Neural progenitor cell (in vitro differentiated cells): ENCODE measurements at regions not wholly inside any gene's neighbourhood (a gene's known extent, or its start where the extent isn't known, plus 50 kb on each side); places are given as distances from the start of the nearest gene placed in this dataset.

Experiments
- DNase-seq: peaks from one replicate; pipeline ENCODE4 v3.0.0-alpha.2; 2016; ENCODE audit warnings: low spot score
- H2AFZ ChIP-seq: fragments of 200-600 bp; sonication (generic); replicated peaks from 2 replicates; pipeline ENCODE4 v1.6.1; 2016; ENCODE audit warnings: antibody characterized with exemption
- H3F3A ChIP-seq: fragments of 200-600 bp; sonication (generic); 2 replicates; pipeline ENCODE4 v1.6.1; 2016; ENCODE audit warnings: antibody characterized with exemption, low read depth
- H3K27ac ChIP-seq: fragments of 200-600 bp; sonication (generic); 2 replicates; pipeline ENCODE4 v1.5.1; 2016; ENCODE audit warnings: mild to moderate bottlenecking
- H3K27me3 ChIP-seq: fragments of 200-600 bp; sonication (generic); 2 replicates; pipeline ENCODE4 v1.6.1; 2016; ENCODE audit warnings: mild to moderate bottlenecking, moderate library complexity
- H3K36me3 ChIP-seq: fragments of 200-600 bp; sonication (generic); 2 replicates; pipeline ENCODE4 v1.5.1; 2016
- H3K4me1 ChIP-seq: fragments of 200-600 bp; sonication (generic); 2 replicates; pipeline ENCODE4 v1.6.1; 2016; ENCODE audit warnings: mixed run types
- H3K4me2 ChIP-seq: fragments of 200-600 bp; sonication (generic); 2 replicates; pipeline ENCODE4 v1.6.1; 2016
- H3K4me3 ChIP-seq: fragments of 200-600 bp; sonication (generic); 2 replicates; pipeline ENCODE4 v1.5.1; 2016
- H3K79me2 ChIP-seq: fragments of 200-600 bp; sonication (generic); 2 replicates; pipeline ENCODE4 v1.6.1; 2016; ENCODE audit warnings: low read depth
- H3K9ac ChIP-seq: fragments of 200-600 bp; sonication (generic); 2 replicates; pipeline ENCODE4 v1.6.1; 2016
- H3K9me3 ChIP-seq: fragments of 200-600 bp; sonication (generic); 2 replicates; pipeline ENCODE4 v1.5.1; 2016; ENCODE audit warnings: low read depth
- H4K20me1 ChIP-seq: fragments of 200-600 bp; sonication (generic); 2 replicates; pipeline ENCODE4 v1.6.1; 2016; ENCODE audit warnings: low read depth
- H3K27ac Mint-ChIP-seq: 3 replicates; pipeline ENCODE4 v1.8.0; 2021; ENCODE audit warnings: mixed read lengths
- H3K27me3 Mint-ChIP-seq: 2 replicates; pipeline ENCODE4 v1.8.0; 2022; ENCODE audit warnings: low read depth, mild to moderate bottlenecking, inconsistent platforms, moderate library complexity, mixed read lengths; ENCODE audit not compliant: insufficient read depth
- H3K36me3 Mint-ChIP-seq: 3 replicates; pipeline ENCODE4 v1.8.0; 2021; ENCODE audit warnings: mixed read lengths
- H3K4me1 Mint-ChIP-seq: 3 replicates; pipeline ENCODE4 v1.8.0; 2021; ENCODE audit warnings: mixed read lengths
- H3K4me3 Mint-ChIP-seq: 3 replicates; pipeline ENCODE4 v1.8.0; 2021; ENCODE audit warnings: mild to moderate bottlenecking, moderate library complexity, mixed read lengths
- H3K9me3 Mint-ChIP-seq: 3 replicates; pipeline ENCODE4 v1.8.0; 2020; ENCODE audit warnings: mixed read lengths
- CTCF ChIP-seq: fragments of 200-600 bp; sonication (generic); IDR thresholded peaks from 2 replicates; pipeline ENCODE4 v1.5.1; 2017; ENCODE audit warnings: antibody characterized with exemption, mild to moderate bottlenecking
- EZH2 ChIP-seq: fragments of 200-600 bp; sonication (generic); IDR thresholded peaks from 2 replicates; pipeline ENCODE4 v1.6.1; 2017; ENCODE audit warnings: antibody characterized with exemption, mild to moderate bottlenecking, moderate library complexity
- EZH2phosphoT487 ChIP-seq: fragments of 200-600 bp; sonication (generic); IDR thresholded peaks from 2 replicates; pipeline ENCODE4 v1.6.1; 2017; ENCODE audit warnings: antibody characterized with exemption

- TF ChIP-seq EZH2phosphoT487 (no peak), CTCF (no peak), EZH2 (no peak)
- Mint-ChIP-seq H3K4me1 (peaks cover 51% of the 10 kb centered on the region), H3K9me3 (peaks cover 21% of the 10 kb centered on the region), H3K4me3 (no peak overlapping the region), H3K27me3 (peaks cover 9% of the 10 kb centered on the region), H3K27ac (no peak overlapping the region), H3K36me3 (no peaks in the 10 kb centered on the region)
- H3K27me3 ChIP-seq: no peaks in the 10 kb centered on the region
- H3K9ac ChIP-seq: no peak overlapping the region
- peaks cover 20% of the 10 kb centered on the region for H3K4me1 ChIP-seq
- no peak for DNase-seq
- H3K4me3 ChIP-seq: no peak overlapping the region
- H2AFZ ChIP-seq: no peak overlapping the region
- no peaks in the 10 kb centered on the region for H3K79me2 ChIP-seq
- H3K4me2 ChIP-seq: no peak overlapping the region
- H3K27ac ChIP-seq: no peak overlapping the region
- H3K9me3 ChIP-seq: no peaks in the 10 kb centered on the region
- H3F3A ChIP-seq: no peaks in the 10 kb centered on the region
- no peaks in the 10 kb centered on the region for H4K20me1 ChIP-seq
- no peaks in the 10 kb centered on the region for H3K36me3 ChIP-seq
Measured at GRCh38 chr5:124231802-124232201, 514.6 kb downstream of the ZNF608 start.

GRCh38 chr5:124231230-124231629 lies 515.2 kb downstream of the ZNF608 start:
- H3K9ac ChIP-seq: no peak overlapping the region
- no peaks in the 10 kb centered on the region for H3K27me3 ChIP-seq
- H3K36me3 Mint-ChIP-seq: no peaks in the 10 kb centered on the region
- no peaks in the 10 kb centered on the region for H3K9me3 ChIP-seq
- no peak overlapping the region for H3K27ac Mint-ChIP-seq
- H3K36me3 ChIP-seq: no peaks in the 10 kb centered on the region
- H3K4me1 ChIP-seq: peaks cover 19% of the 10 kb centered on the region
- peaks cover 21% of the 10 kb centered on the region for H3K9me3 Mint-ChIP-seq
- H3K4me2 ChIP-seq: no peak overlapping the region
- TF ChIP-seq CTCF (no peak), EZH2phosphoT487 (no peak), EZH2 (no peak)
- H3K4me3 Mint-ChIP-seq: no peak overlapping the region
- no peak overlapping the region for H3K4me3 ChIP-seq
- H3K27me3 Mint-ChIP-seq: peaks cover 9% of the 10 kb centered on the region
- no peak overlapping the region for H3K27ac ChIP-seq
- no peaks in the 10 kb centered on the region for H4K20me1 ChIP-seq
- no peak for DNase-seq
- H2AFZ ChIP-seq: no peak overlapping the region
- H3F3A ChIP-seq: no peaks in the 10 kb centered on the region
- peaks cover 45% of the 10 kb centered on the region for H3K4me1 Mint-ChIP-seq
- no peaks in the 10 kb centered on the region for H3K79me2 ChIP-seq

- no peak for TF ChIP-seq EZH2
- TF ChIP-seq CTCF: no peak
- TF ChIP-seq EZH2phosphoT487: no peak
- H3K79me2 ChIP-seq: no peaks in the 10 kb centered on the region
- Mint-ChIP-seq H3K4me1 (peaks cover 37% of the 10 kb centered on the region), H3K36me3 (no peaks in the 10 kb centered on the region), H3K27me3 (peaks cover 9% of the 10 kb centered on the region), H3K9me3 (peaks cover 21% of the 10 kb centered on the region), H3K4me3 (no peak overlapping the region), H3K27ac (no peak overlapping the region)
- no peaks in the 10 kb centered on the region for H3F3A ChIP-seq
- H3K27ac ChIP-seq: no peak overlapping the region
- no peak overlapping the region for H3K9ac ChIP-seq
- no peak for DNase-seq
- H3K4me3 ChIP-seq: no peak overlapping the region
- H4K20me1 ChIP-seq: no peaks in the 10 kb centered on the region
- H2AFZ ChIP-seq: no peak overlapping the region
- H3K4me2 ChIP-seq: no peak overlapping the region
- H3K4me1 ChIP-seq: peaks cover 11% of the 10 kb centered on the region
- H3K9me3 ChIP-seq: no peaks in the 10 kb centered on the region
- no peaks in the 10 kb centered on the region for H3K36me3 ChIP-seq
- H3K27me3 ChIP-seq: no peaks in the 10 kb centered on the region
Measured at GRCh38 chr5:124230456-124230855, 516.0 kb downstream of the ZNF608 start.

- Histone ChIP-seq H3K4me3 (no peak overlapping the region), H3K27ac (no peak overlapping the region), H3K4me1 (peaks cover 1% of the 10 kb centered on the region), H3K36me3 (no peaks in the 10 kb centered on the region), H3K4me2 (no peak overlapping the region), H3K27me3 (no peaks in the 10 kb centered on the region), H2AFZ (no peak overlapping the region), H3K9ac (no peak overlapping the region), H3F3A (no peaks in the 10 kb centered on the region), H3K79me2 (no peaks in the 10 kb centered on the region), H4K20me1 (no peaks in the 10 kb centered on the region), H3K9me3 (no peaks in the 10 kb centered on the region)
- H3K27me3 Mint-ChIP-seq: peaks cover 6% of the 10 kb centered on the region
- H3K27ac Mint-ChIP-seq: no peak overlapping the region
- H3K4me1 Mint-ChIP-seq: peaks cover 28% of the 10 kb centered on the region
- TF ChIP-seq CTCF: no peak
- no peak for TF ChIP-seq EZH2phosphoT487
- TF ChIP-seq EZH2: no peak
- no peak overlapping the region for H3K4me3 Mint-ChIP-seq
- DNase-seq: no peak
- no peaks in the 10 kb centered on the region for H3K36me3 Mint-ChIP-seq
- H3K9me3 Mint-ChIP-seq: peaks cover 21% of the 10 kb centered on the region
Measured at GRCh38 chr5:124229352-124229751, 517.1 kb downstream of the ZNF608 start.
